ENCODE measurements at regions not wholly inside any gene's neighbourhood (a gene's known extent, or its start where the extent isn't known, plus 50 kb on each side); places are given as distances from the start of the nearest gene placed in this dataset.

- TF ChIP-seq, protein P1, sequence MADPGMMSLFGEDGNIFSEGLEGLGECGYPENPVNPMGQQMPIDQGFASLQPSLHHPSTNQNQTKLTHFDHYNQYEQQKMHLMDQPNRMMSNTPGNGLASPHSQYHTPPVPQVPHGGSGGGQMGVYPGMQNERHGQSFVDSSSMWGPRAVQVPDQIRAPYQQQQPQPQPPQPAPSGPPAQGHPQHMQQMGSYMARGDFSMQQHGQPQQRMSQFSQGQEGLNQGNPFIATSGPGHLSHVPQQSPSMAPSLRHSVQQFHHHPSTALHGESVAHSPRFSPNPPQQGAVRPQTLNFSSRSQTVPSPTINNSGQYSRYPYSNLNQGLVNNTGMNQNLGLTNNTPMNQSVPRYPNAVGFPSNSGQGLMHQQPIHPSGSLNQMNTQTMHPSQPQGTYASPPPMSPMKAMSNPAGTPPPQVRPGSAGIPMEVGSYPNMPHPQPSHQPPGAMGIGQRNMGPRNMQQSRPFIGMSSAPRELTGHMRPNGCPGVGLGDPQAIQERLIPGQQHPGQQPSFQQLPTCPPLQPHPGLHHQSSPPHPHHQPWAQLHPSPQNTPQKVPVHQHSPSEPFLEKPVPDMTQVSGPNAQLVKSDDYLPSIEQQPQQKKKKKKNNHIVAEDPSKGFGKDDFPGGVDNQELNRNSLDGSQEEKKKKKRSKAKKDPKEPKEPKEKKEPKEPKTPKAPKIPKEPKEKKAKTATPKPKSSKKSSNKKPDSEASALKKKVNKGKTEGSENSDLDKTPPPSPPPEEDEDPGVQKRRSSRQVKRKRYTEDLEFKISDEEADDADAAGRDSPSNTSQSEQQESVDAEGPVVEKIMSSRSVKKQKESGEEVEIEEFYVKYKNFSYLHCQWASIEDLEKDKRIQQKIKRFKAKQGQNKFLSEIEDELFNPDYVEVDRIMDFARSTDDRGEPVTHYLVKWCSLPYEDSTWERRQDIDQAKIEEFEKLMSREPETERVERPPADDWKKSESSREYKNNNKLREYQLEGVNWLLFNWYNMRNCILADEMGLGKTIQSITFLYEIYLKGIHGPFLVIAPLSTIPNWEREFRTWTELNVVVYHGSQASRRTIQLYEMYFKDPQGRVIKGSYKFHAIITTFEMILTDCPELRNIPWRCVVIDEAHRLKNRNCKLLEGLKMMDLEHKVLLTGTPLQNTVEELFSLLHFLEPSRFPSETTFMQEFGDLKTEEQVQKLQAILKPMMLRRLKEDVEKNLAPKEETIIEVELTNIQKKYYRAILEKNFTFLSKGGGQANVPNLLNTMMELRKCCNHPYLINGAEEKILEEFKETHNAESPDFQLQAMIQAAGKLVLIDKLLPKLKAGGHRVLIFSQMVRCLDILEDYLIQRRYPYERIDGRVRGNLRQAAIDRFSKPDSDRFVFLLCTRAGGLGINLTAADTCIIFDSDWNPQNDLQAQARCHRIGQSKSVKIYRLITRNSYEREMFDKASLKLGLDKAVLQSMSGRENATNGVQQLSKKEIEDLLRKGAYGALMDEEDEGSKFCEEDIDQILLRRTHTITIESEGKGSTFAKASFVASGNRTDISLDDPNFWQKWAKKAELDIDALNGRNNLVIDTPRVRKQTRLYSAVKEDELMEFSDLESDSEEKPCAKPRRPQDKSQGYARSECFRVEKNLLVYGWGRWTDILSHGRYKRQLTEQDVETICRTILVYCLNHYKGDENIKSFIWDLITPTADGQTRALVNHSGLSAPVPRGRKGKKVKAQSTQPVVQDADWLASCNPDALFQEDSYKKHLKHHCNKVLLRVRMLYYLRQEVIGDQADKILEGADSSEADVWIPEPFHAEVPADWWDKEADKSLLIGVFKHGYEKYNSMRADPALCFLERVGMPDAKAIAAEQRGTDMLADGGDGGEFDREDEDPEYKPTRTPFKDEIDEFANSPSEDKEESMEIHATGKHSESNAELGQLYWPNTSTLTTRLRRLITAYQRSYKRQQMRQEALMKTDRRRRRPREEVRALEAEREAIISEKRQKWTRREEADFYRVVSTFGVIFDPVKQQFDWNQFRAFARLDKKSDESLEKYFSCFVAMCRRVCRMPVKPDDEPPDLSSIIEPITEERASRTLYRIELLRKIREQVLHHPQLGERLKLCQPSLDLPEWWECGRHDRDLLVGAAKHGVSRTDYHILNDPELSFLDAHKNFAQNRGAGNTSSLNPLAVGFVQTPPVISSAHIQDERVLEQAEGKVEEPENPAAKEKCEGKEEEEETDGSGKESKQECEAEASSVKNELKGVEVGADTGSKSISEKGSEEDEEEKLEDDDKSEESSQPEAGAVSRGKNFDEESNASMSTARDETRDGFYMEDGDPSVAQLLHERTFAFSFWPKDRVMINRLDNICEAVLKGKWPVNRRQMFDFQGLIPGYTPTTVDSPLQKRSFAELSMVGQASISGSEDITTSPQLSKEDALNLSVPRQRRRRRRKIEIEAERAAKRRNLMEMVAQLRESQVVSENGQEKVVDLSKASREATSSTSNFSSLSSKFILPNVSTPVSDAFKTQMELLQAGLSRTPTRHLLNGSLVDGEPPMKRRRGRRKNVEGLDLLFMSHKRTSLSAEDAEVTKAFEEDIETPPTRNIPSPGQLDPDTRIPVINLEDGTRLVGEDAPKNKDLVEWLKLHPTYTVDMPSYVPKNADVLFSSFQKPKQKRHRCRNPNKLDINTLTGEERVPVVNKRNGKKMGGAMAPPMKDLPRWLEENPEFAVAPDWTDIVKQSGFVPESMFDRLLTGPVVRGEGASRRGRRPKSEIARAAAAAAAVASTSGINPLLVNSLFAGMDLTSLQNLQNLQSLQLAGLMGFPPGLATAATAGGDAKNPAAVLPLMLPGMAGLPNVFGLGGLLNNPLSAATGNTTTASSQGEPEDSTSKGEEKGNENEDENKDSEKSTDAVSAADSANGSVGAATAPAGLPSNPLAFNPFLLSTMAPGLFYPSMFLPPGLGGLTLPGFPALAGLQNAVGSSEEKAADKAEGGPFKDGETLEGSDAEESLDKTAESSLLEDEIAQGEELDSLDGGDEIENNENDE (IDR thresholded peaks at IDR 0.05; ENCODE audit: insufficient replicate concordance, low read length) = no peak
- TF ChIP-seq USF2 (IDR thresholded peaks at IDR 0.05; ENCODE audit: low read length) = no peak
- TF ChIP-seq, protein P2, sequence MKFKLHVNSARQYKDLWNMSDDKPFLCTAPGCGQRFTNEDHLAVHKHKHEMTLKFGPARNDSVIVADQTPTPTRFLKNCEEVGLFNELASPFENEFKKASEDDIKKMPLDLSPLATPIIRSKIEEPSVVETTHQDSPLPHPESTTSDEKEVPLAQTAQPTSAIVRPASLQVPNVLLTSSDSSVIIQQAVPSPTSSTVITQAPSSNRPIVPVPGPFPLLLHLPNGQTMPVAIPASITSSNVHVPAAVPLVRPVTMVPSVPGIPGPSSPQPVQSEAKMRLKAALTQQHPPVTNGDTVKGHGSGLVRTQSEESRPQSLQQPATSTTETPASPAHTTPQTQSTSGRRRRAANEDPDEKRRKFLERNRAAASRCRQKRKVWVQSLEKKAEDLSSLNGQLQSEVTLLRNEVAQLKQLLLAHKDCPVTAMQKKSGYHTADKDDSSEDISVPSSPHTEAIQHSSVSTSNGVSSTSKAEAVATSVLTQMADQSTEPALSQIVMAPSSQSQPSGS (IDR thresholded peaks at IDR 0.05; ENCODE audit: low read length) = no peak
- no peak for TF ChIP-seq BACH1 (IDR thresholded peaks at IDR 0.05; ENCODE audit: low read length)
- no peak for TF ChIP-seq JUN (IDR thresholded peaks at IDR 0.05; ENCODE audit: low read depth, low read length)
- no peak for TF ChIP-seq SRF (IDR thresholded peaks at IDR 0.05; ENCODE audit: low read depth, low read length)
- TF ChIP-seq JUND (IDR thresholded peaks at IDR 0.05; ENCODE audit: low read length) = no peak
- TF ChIP-seq GABPA (IDR thresholded peaks at IDR 0.05; ENCODE audit: borderline replicate concordance, insufficient read depth, low read length) = no peak
- TF ChIP-seq SIN3A (conservative IDR thresholded peaks at IDR 0.05 in 1 of 2, IDR thresholded peaks at IDR 0.05 in 1 of 2; ENCODE audit: low read depth in 1 of 2, low read length in 2 of 2) = no peak
- TF ChIP-seq SP4 (IDR thresholded peaks at IDR 0.05; ENCODE audit: low read length) = no peak
Measured at GRCh38 chr17:43315369-43315768, 81.6 kb upstream of the RNU2-1 start (continued).

Data from H1 (cell line).